ENCODE measurements at regions not wholly inside any gene's neighbourhood (a gene's known extent, or its start where the extent isn't known, plus 50 kb on each side); places are given as distances from the start of the nearest gene placed in this dataset.
"Not testable (repeated sequence)": the region's sequence is repeated elsewhere in the genome, so short reads cannot be mapped to it uniquely, and the experiment has no call there.

- no peak for DNase-seq
Measured at GRCh38 chr5:86565197-86565789, 52.4 kb upstream of the COX7C start.

- not testable (repeated sequence) for DNase-seq
Measured at GRCh38 chr5:86566030-86566429, 51.7 kb upstream of the COX7C start.

All from retina (tissue), 1 donor.